H1 (cell line): ENCODE measurements at regions not wholly inside any gene's neighbourhood (a gene's known extent, or its start where the extent isn't known, plus 50 kb on each side); places are given as distances from the start of the nearest gene placed in this dataset.

Experiments
- CTCF ChIA-PET: fragments of 300-600 bp; sonication (Branson Sonifier 250); formaldehyde crosslinking; loops from one replicate; lab custom pipeline; 2021; ENCODE audit not compliant: partially characterized antibody; lab: Charles Lee
- POLR2A ChIA-PET: fragments of 300-600 bp; sonication (Branson Sonifier 250); formaldehyde crosslinking; loops from one replicate; lab custom pipeline; 2021; ENCODE audit warnings: inconsistent platforms; ENCODE audit not compliant: partially characterized antibody; lab: Charles Lee
- DNase-seq, 2 experiments: peaks; one replicate each; pipeline versions ENCODE4 v3.0.0 to v3.0.0-alpha.2; 2010 to 2022; ENCODE audit warnings: low spot score in 2 of 2, low read depth in 1 of 2, mixed read lengths in 1 of 2
- FAIRE-seq: peaks from 2 replicates; lab custom pipeline; 2011; peaks lifted over from hg19 to GRCh38; lab: Jason Lieb, UNC
- H2AFZ ChIP-seq: 2 replicates; pipeline ENCODE4 v1.8.1; 2012; ENCODE audit warnings: low read length, inconsistent platforms
- H2AK5ac ChIP-seq: 2 replicates; pipeline ENCODE4 v1.6.1; 2013; ENCODE audit warnings: low read depth, low read length
- H2BK120ac ChIP-seq: replicated peaks from 2 replicates; pipeline ENCODE3; 2013; ENCODE audit warnings: low read depth, low read length, inconsistent platforms
- H2BK12ac ChIP-seq: 2 replicates; pipeline ENCODE4 v1.6.1; 2013; ENCODE audit warnings: low read depth, low read length
- H2BK15ac ChIP-seq: 2 replicates; pipeline ENCODE4 v1.6.1; 2013; ENCODE audit warnings: low read length
- H2BK20ac ChIP-seq: 2 replicates; pipeline ENCODE4 v1.6.1; 2013; ENCODE audit warnings: low read length
- H2BK5ac ChIP-seq: 2 replicates; pipeline ENCODE4 v1.6.1; 2013; ENCODE audit warnings: low read depth, low read length
- H3K14ac ChIP-seq: 2 replicates; pipeline ENCODE4 v1.6.1; 2013; ENCODE audit warnings: inconsistent platforms; ENCODE audit not compliant: insufficient read length
- H3K18ac ChIP-seq: 2 replicates; pipeline ENCODE4 v1.6.1; 2013; ENCODE audit warnings: low read length; ENCODE audit errors: extremely low read depth
- H3K23ac ChIP-seq: 2 replicates; pipeline ENCODE4 v1.6.1; 2013; ENCODE audit warnings: inconsistent platforms; ENCODE audit not compliant: insufficient read length
- H3K23me2 ChIP-seq: 2 replicates; pipeline ENCODE4 v1.6.1; 2013; ENCODE audit warnings: low read depth, low read length
- H3K27ac ChIP-seq: 2 replicates; pipeline ENCODE4 v1.6.1; 2011; ENCODE audit warnings: low read depth, low read length, inconsistent platforms
- H3K27me3 ChIP-seq, 4 experiments: replicated peaks in 1 of 4; 1 replicate in 1 of 4; 2 replicates in 3 of 4; pipeline versions ENCODE4 v1.6.1 to v1.8.1; 2011 to 2013; ENCODE audit warnings: low read length in 3 of 4, mild to moderate bottlenecking in 3 of 4, inconsistent platforms in 2 of 4, mixed read lengths in 2 of 4, moderate library complexity in 1 of 4; ENCODE audit not compliant: control insufficient read depth in 3 of 4, insufficient read depth in 3 of 4; ENCODE audit errors: extremely low read depth in 1 of 4
- H3K36me3 ChIP-seq, 4 experiments: 2 replicates each; pipeline versions ENCODE4 v1.6.1 to v1.8.1; 2011 to 2013; ENCODE audit warnings: mild to moderate bottlenecking in 4 of 4, low read length in 3 of 4, moderate library complexity in 2 of 4, control low read depth in 1 of 4, inconsistent platforms in 1 of 4; ENCODE audit not compliant: insufficient read depth in 4 of 4, control insufficient read depth in 2 of 4
- H3K4ac ChIP-seq: replicated peaks from 2 replicates; pipeline ENCODE3; 2013; ENCODE audit warnings: low read length, low read depth, mixed read lengths, inconsistent platforms; ENCODE audit not compliant: insufficient read length
- H3K4me1 ChIP-seq, 4 experiments: replicated peaks in 1 of 4; 1 replicate in 1 of 4; 2 replicates in 3 of 4; pipeline versions ENCODE4 v1.6.1 to v1.8.1; 2011 to 2013; ENCODE audit warnings: low read length in 3 of 4, inconsistent platforms in 2 of 4, mixed read lengths in 1 of 4; ENCODE audit not compliant: insufficient read depth in 4 of 4, control insufficient read depth in 3 of 4
- H3K4me2 ChIP-seq, 2 experiments: 2 replicates each; pipeline versions ENCODE4 v1.6.1 to v1.8.1; 2011 to 2013; ENCODE audit warnings: low read depth in 2 of 2, low read length in 2 of 2, control low read depth in 1 of 2, inconsistent platforms in 1 of 2, mild to moderate bottlenecking in 1 of 2; ENCODE audit not compliant: insufficient read depth in 1 of 2
- H3K4me3 ChIP-seq, 4 experiments: fragments of 200-600, 300-600 bp in 1 of 4; sonication (generic), shearing (Covaris generic), sonication (Bioruptor Twin) in 1 of 4; 2 replicates each; pipeline versions ENCODE4 v1.5.1 to v1.8.1; 2011 to 2016; ENCODE audit warnings: low read length in 4 of 4, low read depth in 3 of 4, control low read depth in 2 of 4, inconsistent platforms in 2 of 4, mild to moderate bottlenecking in 2 of 4, mixed read lengths in 1 of 4, moderate library complexity in 1 of 4; ENCODE audit not compliant: insufficient read depth in 2 of 4; ENCODE audit errors: extremely low read depth in 1 of 4
- H3K56ac ChIP-seq: replicated peaks from 2 replicates; pipeline ENCODE3; 2013; ENCODE audit warnings: low read depth, mild to moderate bottlenecking, mixed read lengths, low read length, inconsistent platforms; ENCODE audit not compliant: insufficient read length
- H3K79me1 ChIP-seq: 2 replicates; pipeline ENCODE4 v1.6.1; 2013; ENCODE audit warnings: low read depth, low read length, control low read depth
- H3K79me2 ChIP-seq, 2 experiments: 2 replicates each; pipeline versions ENCODE4 v1.6.1 to v1.8.1; 2012 to 2013; ENCODE audit warnings: low read length in 2 of 2, mild to moderate bottlenecking in 2 of 2, inconsistent platforms in 1 of 2; ENCODE audit not compliant: insufficient read depth in 2 of 2, control insufficient read depth in 1 of 2
- H3K9ac ChIP-seq, 4 experiments: replicated peaks in 1 of 4; 1 replicate in 1 of 4; 2 replicates in 3 of 4; pipeline versions ENCODE4 v1.6.1 to v1.8.1; 2011 to 2013; ENCODE audit warnings: low read depth in 3 of 4, low read length in 3 of 4, control low read depth in 2 of 4, mild to moderate bottlenecking in 2 of 4, moderate library complexity in 2 of 4, inconsistent platforms in 1 of 4; ENCODE audit errors: extremely low read depth in 1 of 4
- H3K9me3 ChIP-seq, 2 experiments: 2 replicates each; pipeline versions ENCODE4 v1.6.1 to v1.8.1; 2012 to 2013; ENCODE audit warnings: mild to moderate bottlenecking in 2 of 2, moderate library complexity in 2 of 2, control low read depth in 1 of 2, inconsistent platforms in 1 of 2, low read depth in 1 of 2, low read length in 1 of 2, mixed read lengths in 1 of 2; ENCODE audit not compliant: insufficient read depth in 2 of 2
- H4K20me1 ChIP-seq, 2 experiments: replicated peaks in 1 of 2; 2 replicates each; pipeline versions ENCODE3 to v1.8.1; 2011 to 2013; ENCODE audit warnings: inconsistent platforms in 2 of 2, low read length in 2 of 2, mild to moderate bottlenecking in 1 of 2; ENCODE audit not compliant: insufficient read depth in 2 of 2, control insufficient read depth in 1 of 2
- H4K5ac ChIP-seq: 2 replicates; pipeline ENCODE4 v1.6.1; 2013; ENCODE audit warnings: low read length, low read depth, mixed read lengths, inconsistent platforms; ENCODE audit not compliant: insufficient read length
- H4K8ac ChIP-seq: 2 replicates; pipeline ENCODE4 v1.8.0; 2013; ENCODE audit warnings: mild to moderate bottlenecking, moderate library complexity, low read length, inconsistent platforms; ENCODE audit not compliant: insufficient read depth; ENCODE audit errors: extremely low read depth
- H4K91ac ChIP-seq: replicated peaks from 2 replicates; pipeline ENCODE3; 2013; ENCODE audit warnings: low read length, mixed read lengths, inconsistent platforms; ENCODE audit not compliant: insufficient read length
- ASH2L ChIP-seq: fragments of 200-600, 300-600 bp; sonication (generic); IDR thresholded peaks from one replicate; pipeline ENCODE4 v1.7.1; 2017; ENCODE audit warnings: low read length
- CEBPB ChIP-seq: IDR thresholded peaks from 2 replicates; pipeline ENCODE4 v1.6.1; 2012; ENCODE audit warnings: low read depth, low read length
- CHD2 ChIP-seq: IDR thresholded peaks from 2 replicates; pipeline ENCODE4 v1.6.1; 2012; ENCODE audit warnings: low read length, improper control_type of control experiment
- EGR1 ChIP-seq: IDR thresholded peaks from 2 replicates; pipeline ENCODE4 v1.6.1; 2011; ENCODE audit warnings: low read depth, low read length, borderline replicate concordance
- HDAC6 ChIP-seq: IDR thresholded peaks from one replicate; pipeline ENCODE4 v1.7.1; 2012; ENCODE audit warnings: low read depth, mild to moderate bottlenecking, inconsistent platforms, low read length, moderate library complexity
- RFX5 ChIP-seq: IDR thresholded peaks from 2 replicates; pipeline ENCODE4 v1.6.1; 2011; ENCODE audit warnings: low read depth, low read length, improper control_type of control experiment, borderline replicate concordance
- SIN3A ChIP-seq, 2 experiments: IDR thresholded peaks in 1 of 2; conservative IDR thresholded peaks in 1 of 2; 2 replicates each; pipeline ENCODE4 v1.6.1; 2011 to 2012; ENCODE audit warnings: low read length in 2 of 2, improper control_type of control experiment in 1 of 2, low read depth in 1 of 2, mild to moderate bottlenecking in 1 of 2
- TBP ChIP-seq: IDR thresholded peaks from 2 replicates; pipeline ENCODE4 v1.6.1; 2011; ENCODE audit warnings: low read depth, low read length, improper control_type of control experiment
- USF2 ChIP-seq: IDR thresholded peaks from 2 replicates; pipeline ENCODE4 v1.6.1; 2011; ENCODE audit warnings: low read length, improper control_type of control experiment
- WGBS, 2 experiments: shearing (Covaris generic) in 1 of 2; methylation state at CpG; one replicate each; pipeline versions ENCODE4 v1.1.6 to v1.1.7; 2013 to 2015; ENCODE audit warnings: low lambda C conversion rate in 2 of 2, mixed read lengths in 2 of 2, inconsistent platforms in 1 of 2, low coverage in 1 of 2, missing lambda C conversion rate in 1 of 2; ENCODE audit not compliant: insufficient replicate concordance in 2 of 2, insufficient coverage in 1 of 2, insufficient read length in 1 of 2; ENCODE audit errors: extremely low coverage in 1 of 2, missing lambda C conversion rate in 1 of 2; 5-methylcytosine and 5-hydroxymethylcytosine counted together

- H3K23ac ChIP-seq = no peak overlapping the region
- DNase-seq (no peak), FAIRE-seq (no peak)
- H2BK5ac ChIP-seq = no peak overlapping the region
- H3K56ac ChIP-seq = no peak overlapping the region
- H3K23me2 ChIP-seq = no peaks in the 10 kb centered on the region; the same call in 1 of the 2 replicates
- CTCF ChIA-PET = no interaction called here
- H3K4ac ChIP-seq = no peak overlapping the region
- H2BK20ac ChIP-seq = no peak overlapping the region
- H4K20me1 ChIP-seq = no peaks in the 10 kb centered on the region
- H3K9ac ChIP-seq = no peak overlapping the region
- no peak overlapping the region for H2BK120ac ChIP-seq
- no peak overlapping the region for H2AFZ ChIP-seq
- no peak overlapping the region for H4K5ac ChIP-seq
- H3K27me3 ChIP-seq = no peaks in the 10 kb centered on the region; a peak in 1 of 7 replicates
- H3K79me2 ChIP-seq = no peaks in the 10 kb centered on the region
- H3K36me3 ChIP-seq = no peaks in the 10 kb centered on the region
- H3K14ac ChIP-seq = no peak overlapping the region
- H3K18ac ChIP-seq = no peak overlapping the region
- H2BK12ac ChIP-seq = no peak overlapping the region
- no peak overlapping the region for H3K27ac ChIP-seq
- whole genome bisulfite sequencing, 2 experiments = 90% methylated on average over 1 of the region's 1 CpG; no CpG with 5 or more reads in 1 of the 2 experiments
- no peak overlapping the region for H3K4me2 ChIP-seq
- no peaks in the 10 kb centered on the region for H3K4me1 ChIP-seq
- POLR2A ChIA-PET = no interaction called here
- H4K8ac ChIP-seq = no peak overlapping the region
- no peak overlapping the region for H2BK15ac ChIP-seq
- no peak overlapping the region for H3K4me3 ChIP-seq
- peak overlapping the region; percentile 34 for H4K91ac ChIP-seq
- no peaks in the 10 kb centered on the region for H3K79me1 ChIP-seq
- no peak overlapping the region for H2AK5ac ChIP-seq
- H3K9me3 ChIP-seq = no peaks in the 10 kb centered on the region
- TF ChIP-seq EGR1 = no peak
- TF ChIP-seq RFX5 = no peak
- TF ChIP-seq SIN3A (conservative IDR thresholded peaks at IDR 0.05 in 1 of 2, IDR thresholded peaks at IDR 0.05 in 1 of 2; ENCODE audit: low read depth in 1 of 2, low read length in 2 of 2) = no peak
- TF ChIP-seq HDAC6 = no peak
- TF ChIP-seq ASH2L = no peak
- TF ChIP-seq CHD2 = no peak
- no peak for TF ChIP-seq TBP
- TF ChIP-seq USF2 = no peak
- no peak for TF ChIP-seq CEBPB
Observed at GRCh38 chr5:125263356-125263755, 516.9 kb upstream of the ZNF608 start.
